Panc1 (cell line): ENCODE measurements at regions not wholly inside any gene's neighbourhood (a gene's known extent, or its start where the extent isn't known, plus 50 kb on each side); places are given as distances from the start of the nearest gene placed in this dataset.

Source experiments
- ATAC-seq: fragments of 200-7000 bp; cut with Tn5 transposase; 2 replicates; pipeline ENCODE4 v1.9.1; 2020; ENCODE audit warnings: mild to moderate bottlenecking, moderate library complexity
- BruUV-seq: library from RNA; stranded (reverse); fragments of 400-500 nt; replicated peaks from 2 replicates; lab custom pipeline; 2021; lab: Mats Ljungman, UMichigan
- CTCF ChIA-PET: fragments of 300-600 bp; sonication (Branson Sonifier 250); formaldehyde crosslinking; loops from one replicate; lab custom pipeline; 2022; ENCODE audit warnings: antibody characterized with exemption; lab: Charles Lee
- POLR2A ChIA-PET: fragments of 300-600 bp; sonication (Branson Sonifier 250); formaldehyde crosslinking; loops from one replicate; lab custom pipeline; 2022; ENCODE audit warnings: antibody characterized with exemption; lab: Charles Lee
- DNase-seq: peaks from one replicate; pipeline ENCODE4 v3.0.0-alpha.2; 2010; ENCODE audit warnings: low read depth, low spot score
- H3K27ac ChIP-seq: 2 replicates; pipeline ENCODE4 v1.5.1; 2011; ENCODE audit warnings: mild to moderate bottlenecking, low read length, inconsistent platforms
- H3K27me3 ChIP-seq: fragments of 200-500 bp; sonication (Bioruptor generic); 2 replicates; pipeline ENCODE4 v1.6.0; 2014; ENCODE audit warnings: low read length, inconsistent platforms; ENCODE audit not compliant: control insufficient read depth, insufficient read depth
- H3K36me3 ChIP-seq: fragments of 200-500 bp; sonication (Bioruptor generic); 2 replicates; pipeline ENCODE4 v1.5.1; 2014; ENCODE audit warnings: inconsistent platforms, mild to moderate bottlenecking, low read length, moderate library complexity; ENCODE audit not compliant: control insufficient read depth, insufficient read depth
- H3K4me1 ChIP-seq: 2 replicates; pipeline ENCODE4 v1.5.1; 2011; ENCODE audit warnings: inconsistent platforms, mild to moderate bottlenecking, low read length, moderate library complexity; ENCODE audit not compliant: control insufficient read depth, insufficient read depth
- H3K4me3 ChIP-seq, 2 experiments: 2 replicates each; pipeline ENCODE4 v1.5.1; 2011 to 2012; ENCODE audit warnings: low read depth in 2 of 2, low read length in 2 of 2, mild to moderate bottlenecking in 2 of 2, inconsistent platforms in 1 of 2, moderate library complexity in 1 of 2
- H3K9me3 ChIP-seq: fragments of 200-500 bp; sonication (Bioruptor generic); 2 replicates; pipeline ENCODE4 v1.5.1; 2014; ENCODE audit warnings: low read depth, mild to moderate bottlenecking, inconsistent platforms, low read length, moderate library complexity; ENCODE audit not compliant: control insufficient read depth, insufficient read depth
- POLR2AphosphoS5 ChIP-seq: IDR thresholded peaks from 2 replicates; pipeline ENCODE4 v1.6.1; 2012; ENCODE audit warnings: mild to moderate bottlenecking, low read depth, low read length, moderate library complexity
- SIN3A ChIP-seq: IDR thresholded peaks from 2 replicates; pipeline ENCODE4 v1.6.1; 2012; ENCODE audit warnings: low read depth, mild to moderate bottlenecking, low read length, moderate library complexity, borderline replicate concordance; ENCODE audit not compliant: insufficient read depth
- TCF7L2 ChIP-seq: IDR thresholded peaks from 2 replicates; pipeline ENCODE4 v1.6.1; 2011; ENCODE audit warnings: mild to moderate bottlenecking, low read depth, low read length, inconsistent platforms
- in situ Hi-C: cut with HindIII; loops from 2 replicates; pipeline ENCODE4 v1.10.0; 2016; ENCODE audit warnings: low sequenced_read_pairs, low pct_unique_long_range_greater_than_20kb
- intact Hi-C: fragments of 100-400 bp; cut with micrococcal nuclease; formaldehyde crosslinking; loops from one replicate; pipeline ENCODE4 v1.10.0; 2022; ENCODE audit not compliant: unreplicated experiment
- TF ChIP-seq, protein P1 (sequence below), 2 experiments: IDR thresholded peaks; 2 replicates each; pipeline ENCODE4 v1.6.1; 2011 to 2012; ENCODE audit warnings: low read depth in 2 of 2, control low read depth in 1 of 2, low read length in 1 of 2, mild to moderate bottlenecking in 1 of 2, moderate library complexity in 1 of 2; ENCODE audit not compliant: insufficient read depth in 1 of 2
- TF ChIP-seq, protein P2 (sequence below): fragments of 450-650 bp; IDR thresholded peaks from 2 replicates; pipeline ENCODE4 v1.5.1; 2017; ENCODE audit warnings: mild to moderate bottlenecking

GRCh38 chr4:152110780-152111179 is 350.0 kb upstream of the GATB start:
- Histone ChIP-seq H3K4me1 (no peaks in the 10 kb centered on the region), H3K4me3 (no peak overlapping the region), H3K9me3 (no peaks in the 10 kb centered on the region), H3K36me3 (no peaks in the 10 kb centered on the region), H3K27ac (no peak overlapping the region), H3K27me3 (no peaks in the 10 kb centered on the region)
- ChIA-PET CTCF (no interaction called here), POLR2A (no interaction called here)
- ATAC-seq = no peak
- no peak for DNase-seq
- BruUV-seq = no TSS peak
- intact Hi-C loops = no loop called here
- TF ChIP-seq SIN3A = no peak
- no peak for TF ChIP-seq POLR2AphosphoS5
- TF ChIP-seq TCF7L2 = no peak
- TF ChIP-seq, protein P1, sequence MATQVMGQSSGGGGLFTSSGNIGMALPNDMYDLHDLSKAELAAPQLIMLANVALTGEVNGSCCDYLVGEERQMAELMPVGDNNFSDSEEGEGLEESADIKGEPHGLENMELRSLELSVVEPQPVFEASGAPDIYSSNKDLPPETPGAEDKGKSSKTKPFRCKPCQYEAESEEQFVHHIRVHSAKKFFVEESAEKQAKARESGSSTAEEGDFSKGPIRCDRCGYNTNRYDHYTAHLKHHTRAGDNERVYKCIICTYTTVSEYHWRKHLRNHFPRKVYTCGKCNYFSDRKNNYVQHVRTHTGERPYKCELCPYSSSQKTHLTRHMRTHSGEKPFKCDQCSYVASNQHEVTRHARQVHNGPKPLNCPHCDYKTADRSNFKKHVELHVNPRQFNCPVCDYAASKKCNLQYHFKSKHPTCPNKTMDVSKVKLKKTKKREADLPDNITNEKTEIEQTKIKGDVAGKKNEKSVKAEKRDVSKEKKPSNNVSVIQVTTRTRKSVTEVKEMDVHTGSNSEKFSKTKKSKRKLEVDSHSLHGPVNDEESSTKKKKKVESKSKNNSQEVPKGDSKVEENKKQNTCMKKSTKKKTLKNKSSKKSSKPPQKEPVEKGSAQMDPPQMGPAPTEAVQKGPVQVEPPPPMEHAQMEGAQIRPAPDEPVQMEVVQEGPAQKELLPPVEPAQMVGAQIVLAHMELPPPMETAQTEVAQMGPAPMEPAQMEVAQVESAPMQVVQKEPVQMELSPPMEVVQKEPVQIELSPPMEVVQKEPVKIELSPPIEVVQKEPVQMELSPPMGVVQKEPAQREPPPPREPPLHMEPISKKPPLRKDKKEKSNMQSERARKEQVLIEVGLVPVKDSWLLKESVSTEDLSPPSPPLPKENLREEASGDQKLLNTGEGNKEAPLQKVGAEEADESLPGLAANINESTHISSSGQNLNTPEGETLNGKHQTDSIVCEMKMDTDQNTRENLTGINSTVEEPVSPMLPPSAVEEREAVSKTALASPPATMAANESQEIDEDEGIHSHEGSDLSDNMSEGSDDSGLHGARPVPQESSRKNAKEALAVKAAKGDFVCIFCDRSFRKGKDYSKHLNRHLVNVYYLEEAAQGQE (IDR thresholded peaks at IDR 0.05; ENCODE audit: insufficient read depth in 1 of 2, low read depth in 2 of 2, low read length in 1 of 2) = no peak
- TF ChIP-seq, protein P2, sequence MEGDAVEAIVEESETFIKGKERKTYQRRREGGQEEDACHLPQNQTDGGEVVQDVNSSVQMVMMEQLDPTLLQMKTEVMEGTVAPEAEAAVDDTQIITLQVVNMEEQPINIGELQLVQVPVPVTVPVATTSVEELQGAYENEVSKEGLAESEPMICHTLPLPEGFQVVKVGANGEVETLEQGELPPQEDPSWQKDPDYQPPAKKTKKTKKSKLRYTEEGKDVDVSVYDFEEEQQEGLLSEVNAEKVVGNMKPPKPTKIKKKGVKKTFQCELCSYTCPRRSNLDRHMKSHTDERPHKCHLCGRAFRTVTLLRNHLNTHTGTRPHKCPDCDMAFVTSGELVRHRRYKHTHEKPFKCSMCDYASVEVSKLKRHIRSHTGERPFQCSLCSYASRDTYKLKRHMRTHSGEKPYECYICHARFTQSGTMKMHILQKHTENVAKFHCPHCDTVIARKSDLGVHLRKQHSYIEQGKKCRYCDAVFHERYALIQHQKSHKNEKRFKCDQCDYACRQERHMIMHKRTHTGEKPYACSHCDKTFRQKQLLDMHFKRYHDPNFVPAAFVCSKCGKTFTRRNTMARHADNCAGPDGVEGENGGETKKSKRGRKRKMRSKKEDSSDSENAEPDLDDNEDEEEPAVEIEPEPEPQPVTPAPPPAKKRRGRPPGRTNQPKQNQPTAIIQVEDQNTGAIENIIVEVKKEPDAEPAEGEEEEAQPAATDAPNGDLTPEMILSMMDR = no peak
- in situ Hi-C loops = no loop called here

DNA sequence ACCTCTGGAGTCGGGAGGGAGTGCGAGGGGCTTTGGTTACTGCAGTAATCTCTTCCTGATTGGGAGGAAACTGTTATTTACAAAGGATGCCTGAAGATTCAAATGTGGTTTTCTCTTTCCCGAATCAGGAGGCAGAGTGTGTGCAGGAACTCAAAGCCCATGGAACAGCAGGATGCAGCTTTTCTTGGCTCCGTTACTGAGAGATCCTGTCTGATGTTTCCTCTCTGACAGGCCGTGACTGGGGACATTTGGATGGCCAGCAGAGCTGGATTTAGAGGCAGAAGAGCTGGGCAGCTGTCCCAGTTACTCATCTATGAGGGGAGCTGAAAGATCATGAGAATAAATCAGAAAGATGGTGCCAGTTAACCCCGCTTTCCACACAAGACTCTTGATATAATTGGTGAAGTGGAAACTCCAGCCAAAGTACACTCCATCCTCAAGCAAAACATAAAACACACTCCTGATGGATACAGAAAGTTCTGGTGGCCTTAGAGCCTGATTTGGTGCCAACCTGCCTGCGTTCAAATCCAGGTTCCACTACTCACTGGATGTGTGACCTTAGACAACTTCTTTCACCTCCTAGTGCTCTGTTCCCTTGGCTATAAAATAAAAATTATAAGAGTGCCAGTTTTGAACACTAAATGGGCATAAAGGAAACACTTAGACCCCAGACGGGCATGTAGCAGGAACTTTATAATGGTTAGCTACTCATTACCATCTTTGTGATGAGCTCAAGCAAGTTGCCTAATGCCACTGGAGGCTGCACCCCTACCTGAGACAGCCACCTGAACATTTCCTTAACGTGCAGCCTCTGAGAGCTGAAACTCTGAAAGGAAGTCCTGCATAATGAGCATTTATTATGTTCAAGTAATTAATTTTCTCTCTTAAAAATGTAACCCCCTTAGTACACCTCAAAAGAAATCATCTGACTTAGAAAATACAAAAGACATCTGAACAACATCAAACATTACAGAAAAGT is 349.0 kb upstream of the GATB start:
- no peaks in the 10 kb centered on the region for H3K4me1 ChIP-seq
- no peaks in the 10 kb centered on the region for H3K27me3 ChIP-seq
- TF ChIP-seq, protein P1 (IDR thresholded peaks at IDR 0.05; ENCODE audit: insufficient read depth in 1 of 2, low read depth in 2 of 2, low read length in 1 of 2) = no peak
- TF ChIP-seq POLR2AphosphoS5 (no peak), TCF7L2 (no peak), SIN3A (no peak)
- TF ChIP-seq, protein P2 = no peak
- H3K36me3 ChIP-seq = no peaks in the 10 kb centered on the region
- in situ Hi-C loops = no loop called here
- no peak overlapping the region for H3K4me3 ChIP-seq
- ChIA-PET POLR2A (no interaction called here), CTCF (no interaction called here)
- BruUV-seq = no TSS peak
- DNase-seq (no peak), ATAC-seq (no peak)
- no peak overlapping the region for H3K27ac ChIP-seq
- H3K9me3 ChIP-seq = no peaks in the 10 kb centered on the region
- intact Hi-C loops = no loop called here
